ENCODE measurements at regions not wholly inside any gene's neighbourhood (a gene's known extent, or its start where the extent isn't known, plus 50 kb on each side); places are given as distances from the start of the nearest gene placed in this dataset.
"Not testable (repeated sequence)": the region's sequence is repeated elsewhere in the genome, so short reads cannot be mapped to it uniquely, and the experiment has no call there.

- Histone ChIP-seq H3K36me3 (no peaks in the 10 kb centered on the region), H3K27ac (no peak overlapping the region), H3K4me3 (no peak overlapping the region), H3K9me3 (peaks cover 0 to 57% (median 37%) of the 10 kb centered on the region in 3 donors), H3K27me3 (no peaks in the 10 kb centered on the region), H3K4me1 (no peaks in the 10 kb centered on the region)
- intact Hi-C loops (cut with DNase I): no loop called here
- TF ChIP-seq, protein P1, sequence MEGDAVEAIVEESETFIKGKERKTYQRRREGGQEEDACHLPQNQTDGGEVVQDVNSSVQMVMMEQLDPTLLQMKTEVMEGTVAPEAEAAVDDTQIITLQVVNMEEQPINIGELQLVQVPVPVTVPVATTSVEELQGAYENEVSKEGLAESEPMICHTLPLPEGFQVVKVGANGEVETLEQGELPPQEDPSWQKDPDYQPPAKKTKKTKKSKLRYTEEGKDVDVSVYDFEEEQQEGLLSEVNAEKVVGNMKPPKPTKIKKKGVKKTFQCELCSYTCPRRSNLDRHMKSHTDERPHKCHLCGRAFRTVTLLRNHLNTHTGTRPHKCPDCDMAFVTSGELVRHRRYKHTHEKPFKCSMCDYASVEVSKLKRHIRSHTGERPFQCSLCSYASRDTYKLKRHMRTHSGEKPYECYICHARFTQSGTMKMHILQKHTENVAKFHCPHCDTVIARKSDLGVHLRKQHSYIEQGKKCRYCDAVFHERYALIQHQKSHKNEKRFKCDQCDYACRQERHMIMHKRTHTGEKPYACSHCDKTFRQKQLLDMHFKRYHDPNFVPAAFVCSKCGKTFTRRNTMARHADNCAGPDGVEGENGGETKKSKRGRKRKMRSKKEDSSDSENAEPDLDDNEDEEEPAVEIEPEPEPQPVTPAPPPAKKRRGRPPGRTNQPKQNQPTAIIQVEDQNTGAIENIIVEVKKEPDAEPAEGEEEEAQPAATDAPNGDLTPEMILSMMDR (IDR thresholded peaks at IDR 0.05): no peak
- no peak for TF ChIP-seq POLR2A (IDR thresholded peaks at IDR 0.05)
- DNase-seq: no peak
- WGBS, 2 donors: 36 to 43% methylated on average over 2 of the region's 2 CpGs
Measured at GRCh38 chr21:9738527-9738926, 782.9 kb upstream of the TPTE start.

DNA sequence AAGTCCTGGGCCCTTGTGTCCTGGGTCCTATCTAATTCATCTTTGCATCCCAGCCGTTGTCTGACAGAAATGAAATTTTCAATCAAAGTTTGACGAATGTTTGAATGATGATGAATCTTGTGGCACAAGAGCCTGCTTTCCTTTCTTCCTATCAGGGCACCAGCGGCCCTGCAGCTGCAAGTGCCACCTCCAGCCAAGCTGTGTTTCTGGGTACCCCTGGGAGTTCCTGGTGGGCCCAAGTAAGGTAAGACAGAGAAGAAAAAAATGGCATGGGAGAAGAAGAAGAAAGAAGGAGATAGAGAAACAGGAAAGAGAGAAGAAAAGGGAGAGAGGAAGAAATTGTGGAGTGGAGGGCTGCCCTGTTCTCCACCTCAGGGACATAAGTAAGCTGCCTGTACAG, 782.1 kb upstream of the TPTE start:
- H3K9me3 ChIP-seq: peaks cover 0 to 58% (median 41%) of the 10 kb centered on the region in 3 donors
- H3K36me3 ChIP-seq: no peaks in the 10 kb centered on the region
- no peak for TF ChIP-seq POLR2A (IDR thresholded peaks at IDR 0.05)
- TF ChIP-seq, protein P1 (IDR thresholded peaks at IDR 0.05): no peak
- no peaks in the 10 kb centered on the region for H3K27me3 ChIP-seq
- H3K27ac ChIP-seq: no peak overlapping the region
- H3K4me1 ChIP-seq: no peaks in the 10 kb centered on the region
- 73 to 75% methylated on average over 3 of the region's 3 CpGs for WGBS, 2 donors
- no peak overlapping the region for H3K4me3 ChIP-seq
- intact Hi-C loops (cut with DNase I): no loop called here
- DNase-seq: no peak

GRCh38 chr21:9740177-9740941, 781.0 kb upstream of the TPTE start:
- H3K27ac ChIP-seq: not testable (repeated sequence)

GRCh38 chr21:9740991-9741742, 780.2 kb upstream of the TPTE start:
- H3K4me3 ChIP-seq; H3K36me3 ChIP-seq; H3K27ac ChIP-seq; H3K4me1 ChIP-seq; intact Hi-C loops (cut with DNase I); DNase-seq; H3K27me3 ChIP-seq: not testable (repeated sequence)
- H3K9me3 ChIP-seq: peaks cover 0 to 51% (median 34%) of the 10 kb centered on the region in 3 donors
- 65 to 69% methylated on average over 8 of the region's 8 CpGs for WGBS, 2 donors

More at GRCh38 chr21:9740177-9740941, 781.0 kb upstream of the TPTE start:
- peaks cover 0 to 59% (median 38%) of the 10 kb centered on the region in 3 donors for H3K9me3 ChIP-seq
- H3K36me3 ChIP-seq; DNase-seq; H3K4me1 ChIP-seq; H3K4me3 ChIP-seq; H3K27me3 ChIP-seq; intact Hi-C loops (cut with DNase I): not testable (repeated sequence)
- WGBS, 2 donors: 66 to 69% methylated on average over 8 of the region's 8 CpGs

DNA sequence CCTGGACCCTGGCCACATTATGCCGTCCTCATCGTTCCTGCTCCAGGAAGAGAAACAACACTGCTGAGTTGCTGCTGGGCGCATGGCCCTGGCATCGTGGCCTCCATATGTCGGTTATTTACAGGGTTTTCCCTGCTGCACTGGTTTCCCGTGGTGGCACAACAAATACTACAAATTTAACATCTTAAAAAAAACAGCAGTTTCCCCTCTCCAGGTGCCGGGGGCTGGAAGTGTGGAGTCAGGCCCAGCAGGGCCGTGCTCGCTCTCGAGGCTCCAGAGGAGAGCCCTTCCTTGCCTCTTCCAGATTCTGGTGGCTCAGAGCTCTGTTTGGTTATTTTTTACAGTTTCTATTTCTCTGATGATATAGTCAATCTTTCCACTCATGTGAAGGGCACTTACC, 777.8 kb upstream of the TPTE start:
- H3K27me3 ChIP-seq; H3K4me1 ChIP-seq; H3K4me3 ChIP-seq; DNase-seq; intact Hi-C loops (cut with DNase I); H3K36me3 ChIP-seq; H3K27ac ChIP-seq: not testable (repeated sequence)
- 85% methylated on average over 8 to 10 of the region's 10 CpGs for WGBS, 2 donors
- peaks cover 0 to 32% (median 19%) of the 10 kb centered on the region in 3 donors for H3K9me3 ChIP-seq

DNA sequence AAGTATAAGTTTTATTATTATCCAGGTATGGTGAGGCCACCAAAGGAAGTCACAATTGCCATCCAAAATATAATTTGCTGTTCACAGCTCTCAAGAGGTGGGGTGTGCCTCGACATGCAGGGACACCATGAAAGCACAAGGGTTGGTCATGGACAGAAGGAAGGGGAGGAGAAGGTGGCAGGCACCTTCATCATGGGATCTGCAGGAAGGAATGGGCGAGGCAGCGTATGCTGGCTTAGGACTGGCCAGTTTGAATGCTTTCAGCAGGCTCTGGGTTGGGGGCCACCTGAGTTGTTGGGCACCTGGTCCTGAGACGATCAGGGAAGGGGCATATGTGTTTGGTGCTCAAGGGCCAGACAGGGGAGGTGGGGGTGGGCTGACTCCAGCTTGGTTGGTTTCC, 777.2 kb upstream of the TPTE start:
- H3K27ac ChIP-seq; H3K36me3 ChIP-seq; H3K27me3 ChIP-seq; DNase-seq; H3K4me1 ChIP-seq; intact Hi-C loops (cut with DNase I); H3K4me3 ChIP-seq: not testable (repeated sequence)
- H3K9me3 ChIP-seq: peaks cover 0 to 31% (median 13%) of the 10 kb centered on the region in 3 donors
- WGBS, 2 donors: 24 to 39% methylated on average over 4 of the region's 4 CpGs

DNA sequence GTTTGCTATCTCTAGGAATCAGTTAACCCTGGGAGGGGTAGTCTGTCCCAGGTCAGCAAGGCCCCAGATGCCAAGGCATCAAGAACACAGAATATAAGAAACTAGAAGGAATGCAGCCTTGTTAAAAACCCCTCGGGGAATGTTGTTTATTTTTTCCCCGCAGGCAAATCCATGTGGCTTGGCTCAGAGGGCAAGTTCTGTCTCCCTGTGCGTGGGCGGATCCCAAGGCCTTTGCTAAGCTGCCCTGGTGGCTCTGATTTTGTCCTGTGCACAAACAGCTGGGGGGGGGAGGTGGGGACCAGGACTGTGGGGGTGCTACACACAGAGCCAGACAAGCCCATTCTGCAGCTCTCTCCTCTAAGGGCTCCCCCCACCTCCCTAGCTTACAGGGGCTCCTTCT, 776.8 kb upstream of the TPTE start:
- H3K4me3 ChIP-seq; H3K4me1 ChIP-seq; intact Hi-C loops (cut with DNase I); H3K27me3 ChIP-seq; DNase-seq; H3K27ac ChIP-seq; H3K36me3 ChIP-seq: not testable (repeated sequence)
- WGBS, 2 donors: 49 to 52% methylated on average over 4 of the region's 4 CpGs
- peaks cover 0 to 31% (median 9%) of the 10 kb centered on the region in 3 donors for H3K9me3 ChIP-seq

DNA sequence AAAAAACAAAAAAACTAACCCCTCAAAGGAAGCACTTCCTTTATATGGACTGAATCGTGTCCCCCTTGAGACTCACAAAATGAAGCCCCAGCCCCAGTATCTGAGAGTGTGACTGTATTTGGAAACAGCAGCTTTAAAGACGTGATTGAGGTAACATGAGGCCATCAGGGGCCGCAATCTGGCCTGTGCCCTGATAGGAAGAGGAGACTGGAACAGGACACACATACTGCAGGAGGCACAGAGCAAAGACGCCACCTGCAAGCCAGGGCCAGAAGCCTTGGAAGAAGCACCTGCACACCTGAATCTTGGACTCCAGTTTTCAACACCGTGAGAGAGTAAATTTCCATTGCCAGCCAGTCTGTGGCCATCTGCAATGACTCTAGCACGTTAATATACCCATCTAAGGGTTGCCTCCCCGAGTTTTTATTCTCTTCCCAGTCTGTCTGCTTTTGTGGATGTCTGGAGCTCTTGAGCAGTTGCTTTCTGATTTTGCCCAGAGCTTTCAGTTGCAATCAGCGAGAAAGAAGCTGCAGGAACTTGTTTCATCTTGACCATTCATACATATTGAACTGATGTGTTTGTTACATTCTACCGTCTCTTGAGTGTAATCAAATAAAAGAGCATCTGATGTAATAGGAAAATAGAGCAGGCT, 775.8 kb upstream of the TPTE start:
- H3K4me1 ChIP-seq; H3K27ac ChIP-seq; H3K4me3 ChIP-seq; DNase-seq; intact Hi-C loops (cut with DNase I); H3K27me3 ChIP-seq; H3K36me3 ChIP-seq: not testable (repeated sequence)
- H3K9me3 ChIP-seq: peaks cover 0 to 28% (median 4%) of the 10 kb centered on the region in 3 donors
- 43 to 48% methylated on average over 9 of the region's 9 CpGs for WGBS, 2 donors

GRCh38 chr21:9746311-9746710, 775.1 kb upstream of the TPTE start:
- 38 to 40% methylated on average over 2 of the region's 2 CpGs for WGBS, 2 donors
- peaks cover 0 to 32% (median 4%) of the 10 kb centered on the region in 3 donors for H3K9me3 ChIP-seq
- H3K36me3 ChIP-seq; H3K4me1 ChIP-seq; intact Hi-C loops (cut with DNase I); H3K27me3 ChIP-seq; DNase-seq; H3K27ac ChIP-seq; H3K4me3 ChIP-seq: not testable (repeated sequence)

GRCh38 chr21:9746831-9747606, 774.4 kb upstream of the TPTE start:
- H3K36me3 ChIP-seq; intact Hi-C loops (cut with DNase I); H3K27ac ChIP-seq; H3K4me3 ChIP-seq; H3K27me3 ChIP-seq; H3K4me1 ChIP-seq; DNase-seq: not testable (repeated sequence)
- H3K9me3 ChIP-seq: peaks cover 0 to 29% (median 4%) of the 10 kb centered on the region in 3 donors
- WGBS, 2 donors: 54 to 61% methylated on average over 8 of the region's 8 CpGs

Data from esophagus squamous epithelium (tissue), 5 donors.